WTC11 (cell line): ENCODE measurements at regions not wholly inside any gene's neighbourhood (a gene's known extent, or its start where the extent isn't known, plus 50 kb on each side); places are given as distances from the start of the nearest gene placed in this dataset.

Experiments used
- ATAC-seq: fragments of 200-7000 bp; cut with Tn5 transposase; 2 replicates; pipeline ENCODE4 v1.10.0; 2021; ENCODE audit warnings: mild to moderate bottlenecking, moderate library complexity
- CTCF ChIA-PET: fragments of 300-600 bp; sonication (Branson Sonifier 250); formaldehyde crosslinking; loops from one replicate; lab custom pipeline; 2021; ENCODE audit warnings: antibody characterized with exemption; lab: Charles Lee
- POLR2A ChIA-PET: fragments of 350-600 bp; sonication (Branson Sonifier 250); formaldehyde crosslinking; loops from one replicate; lab custom pipeline; 2021; ENCODE audit warnings: antibody characterized with exemption; lab: Charles Lee
- DNase-seq: peaks from one replicate; pipeline ENCODE4 v3.0.0; 2021; ENCODE audit warnings: low spot score
- H3K27ac Mint-ChIP-seq: 2 replicates; pipeline ENCODE4 v1.8.0; 2021; ENCODE audit warnings: mixed read lengths
- H3K27me3 Mint-ChIP-seq: 2 replicates; pipeline ENCODE4 v1.8.0; 2021; ENCODE audit warnings: low read depth, mild to moderate bottlenecking, moderate library complexity, mixed read lengths
- H3K36me3 Mint-ChIP-seq: 2 replicates; pipeline ENCODE4 v1.8.0; 2021; ENCODE audit warnings: mixed read lengths
- H3K4me1 Mint-ChIP-seq: 2 replicates; pipeline ENCODE4 v1.8.0; 2022; ENCODE audit warnings: mixed read lengths
- H3K4me3 Mint-ChIP-seq: 2 replicates; pipeline ENCODE4 v1.8.0; 2021; ENCODE audit warnings: mild to moderate bottlenecking, moderate library complexity, mixed read lengths
- H3K9me3 Mint-ChIP-seq: 2 replicates; pipeline ENCODE4 v1.8.0; 2021; ENCODE audit warnings: mixed read lengths
- CREM ChIP-seq: sonication (generic); formaldehyde crosslinking; IDR thresholded peaks from 2 replicates; pipeline ENCODE4 v1.8.1; 2022; ENCODE audit warnings: mild to moderate bottlenecking, missing genetic modification reagents, moderate library complexity
- EMX1 ChIP-seq: fragments of 250-450 bp; sonication (Bioruptor Pico); IDR thresholded peaks from 2 replicates; pipeline ENCODE4 v1.8.0; 2021; ENCODE audit warnings: mild to moderate bottlenecking
- GRHL2 ChIP-seq: fragments of 250-450 bp; sonication (Bioruptor Pico); IDR thresholded peaks from 2 replicates; pipeline ENCODE4 v1.8.0; 2022; ENCODE audit warnings: mild to moderate bottlenecking, moderate library complexity; ENCODE audit not compliant: insufficient replicate concordance, severe bottlenecking
- IRF2 ChIP-seq: sonication (generic); formaldehyde crosslinking; IDR thresholded peaks from 2 replicates; pipeline ENCODE4 v1.8.0; 2022; ENCODE audit warnings: low read depth, missing genetic modification reagents, borderline replicate concordance
- NFE2L1 ChIP-seq: sonication (generic); formaldehyde crosslinking; IDR thresholded peaks from 2 replicates; pipeline ENCODE4 v1.8.1; 2023; ENCODE audit warnings: missing genetic modification reagents
- SMAD3 ChIP-seq: sonication (generic); formaldehyde crosslinking; IDR thresholded peaks from 2 replicates; pipeline ENCODE4 v1.8.0; 2022; ENCODE audit warnings: missing genetic modification reagents, mild to moderate bottlenecking, borderline replicate concordance
- TEAD1 ChIP-seq: sonication (generic); formaldehyde crosslinking; IDR thresholded peaks from 2 replicates; pipeline ENCODE4 v1.8.0; 2022; ENCODE audit warnings: mild to moderate bottlenecking, missing genetic modification reagents
- TEAD4 ChIP-seq: sonication (generic); formaldehyde crosslinking; IDR thresholded peaks from 2 replicates; pipeline ENCODE4 v1.8.0; 2022; ENCODE audit warnings: mild to moderate bottlenecking, missing genetic modification reagents
- ZNF219 ChIP-seq: sonication (generic); formaldehyde crosslinking; IDR thresholded peaks from 2 replicates; pipeline ENCODE4 v1.8.0; 2023; ENCODE audit warnings: missing genetic modification reagents, mild to moderate bottlenecking, borderline replicate concordance
- ZNF396 ChIP-seq: fragments of 250-450 bp; sonication (Bioruptor Pico); IDR thresholded peaks from 2 replicates; pipeline ENCODE4 v1.8.0; 2021; ENCODE audit warnings: mild to moderate bottlenecking, moderate library complexity, borderline replicate concordance
- TF ChIP-seq, protein P1 (sequence below): sonication (generic); formaldehyde crosslinking; IDR thresholded peaks from 2 replicates; pipeline ENCODE4 v1.8.1; 2023; ENCODE audit warnings: mild to moderate bottlenecking, missing genetic modification reagents, borderline replicate concordance
- TF ChIP-seq, protein P2 (sequence below): fragments of 250-450 bp; sonication (Bioruptor Pico); IDR thresholded peaks from 2 replicates; pipeline ENCODE4 v2.1.2; 2022; ENCODE audit warnings: mild to moderate bottlenecking, moderate library complexity
- TF ChIP-seq, protein P3 (sequence below): fragments of 250-450 bp; sonication (Bioruptor Pico); IDR thresholded peaks from 2 replicates; pipeline ENCODE4 v1.9.0; 2021; ENCODE audit warnings: moderate library complexity, mild to moderate bottlenecking, inconsistent platforms, borderline replicate concordance
- TF ChIP-seq, protein P4 (sequence below): sonication (generic); formaldehyde crosslinking; IDR thresholded peaks from 2 replicates; pipeline ENCODE4 v1.8.1; 2023; ENCODE audit warnings: mild to moderate bottlenecking, missing genetic modification reagents
- TF ChIP-seq, protein P5 (sequence below): sonication (generic); formaldehyde crosslinking; conservative IDR thresholded peaks from 2 replicates; pipeline ENCODE4 v1.8.1; 2022; ENCODE audit warnings: mild to moderate bottlenecking, missing genetic modification reagents
- TF ChIP-seq, protein P6 (sequence below): sonication (generic); formaldehyde crosslinking; IDR thresholded peaks from 2 replicates; pipeline ENCODE4 v1.8.1; 2022; ENCODE audit warnings: mild to moderate bottlenecking, missing genetic modification reagents, moderate library complexity, borderline replicate concordance
- TF ChIP-seq, protein P7 (sequence below): sonication (generic); formaldehyde crosslinking; IDR thresholded peaks from 2 replicates; pipeline ENCODE4 v1.8.1; 2022; ENCODE audit warnings: missing genetic modification reagents, borderline replicate concordance
- TF ChIP-seq, protein P8 (sequence below): fragments of 250-450 bp; sonication (Bioruptor Pico); IDR thresholded peaks from 2 replicates; pipeline ENCODE4 v1.8.0; 2021; ENCODE audit warnings: mild to moderate bottlenecking
- TF ChIP-seq, protein P9 (sequence below): sonication (generic); formaldehyde crosslinking; IDR thresholded peaks from 2 replicates; pipeline ENCODE4 v1.8.1; 2022; ENCODE audit warnings: low read depth, mild to moderate bottlenecking, moderate library complexity, missing genetic modification reagents, borderline replicate concordance

DNA sequence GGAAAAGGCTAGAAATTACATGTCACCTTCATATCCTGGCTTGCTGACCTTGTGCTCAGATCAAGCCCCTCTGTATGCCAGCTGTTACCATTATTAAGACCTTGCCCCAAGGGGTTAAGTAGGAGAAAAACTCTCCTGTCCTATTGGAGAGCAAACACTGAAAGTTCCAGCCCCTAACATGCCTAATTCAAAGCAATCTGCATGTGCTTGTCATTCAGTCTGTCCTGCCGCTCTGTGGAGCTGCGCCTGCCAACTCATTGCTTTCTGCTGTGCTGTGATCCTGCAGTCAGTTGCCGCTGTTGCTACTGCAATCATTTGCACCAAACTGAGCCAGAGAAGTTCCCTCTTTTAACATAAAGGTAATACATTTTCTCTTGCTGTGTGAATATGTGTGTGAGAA, 113.4 kb downstream of the DISP1 start (continued):
- TF ChIP-seq, protein P1, sequence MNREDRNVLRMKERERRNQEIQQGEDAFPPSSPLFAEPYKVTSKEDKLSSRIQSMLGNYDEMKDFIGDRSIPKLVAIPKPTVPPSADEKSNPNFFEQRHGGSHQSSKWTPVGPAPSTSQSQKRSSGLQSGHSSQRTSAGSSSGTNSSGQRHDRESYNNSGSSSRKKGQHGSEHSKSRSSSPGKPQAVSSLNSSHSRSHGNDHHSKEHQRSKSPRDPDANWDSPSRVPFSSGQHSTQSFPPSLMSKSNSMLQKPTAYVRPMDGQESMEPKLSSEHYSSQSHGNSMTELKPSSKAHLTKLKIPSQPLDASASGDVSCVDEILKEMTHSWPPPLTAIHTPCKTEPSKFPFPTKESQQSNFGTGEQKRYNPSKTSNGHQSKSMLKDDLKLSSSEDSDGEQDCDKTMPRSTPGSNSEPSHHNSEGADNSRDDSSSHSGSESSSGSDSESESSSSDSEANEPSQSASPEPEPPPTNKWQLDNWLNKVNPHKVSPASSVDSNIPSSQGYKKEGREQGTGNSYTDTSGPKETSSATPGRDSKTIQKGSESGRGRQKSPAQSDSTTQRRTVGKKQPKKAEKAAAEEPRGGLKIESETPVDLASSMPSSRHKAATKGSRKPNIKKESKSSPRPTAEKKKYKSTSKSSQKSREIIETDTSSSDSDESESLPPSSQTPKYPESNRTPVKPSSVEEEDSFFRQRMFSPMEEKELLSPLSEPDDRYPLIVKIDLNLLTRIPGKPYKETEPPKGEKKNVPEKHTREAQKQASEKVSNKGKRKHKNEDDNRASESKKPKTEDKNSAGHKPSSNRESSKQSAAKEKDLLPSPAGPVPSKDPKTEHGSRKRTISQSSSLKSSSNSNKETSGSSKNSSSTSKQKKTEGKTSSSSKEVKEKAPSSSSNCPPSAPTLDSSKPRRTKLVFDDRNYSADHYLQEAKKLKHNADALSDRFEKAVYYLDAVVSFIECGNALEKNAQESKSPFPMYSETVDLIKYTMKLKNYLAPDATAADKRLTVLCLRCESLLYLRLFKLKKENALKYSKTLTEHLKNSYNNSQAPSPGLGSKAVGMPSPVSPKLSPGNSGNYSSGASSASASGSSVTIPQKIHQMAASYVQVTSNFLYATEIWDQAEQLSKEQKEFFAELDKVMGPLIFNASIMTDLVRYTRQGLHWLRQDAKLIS (CRISPR knock-in tag) = no peak
- TF ChIP-seq, protein P2, sequence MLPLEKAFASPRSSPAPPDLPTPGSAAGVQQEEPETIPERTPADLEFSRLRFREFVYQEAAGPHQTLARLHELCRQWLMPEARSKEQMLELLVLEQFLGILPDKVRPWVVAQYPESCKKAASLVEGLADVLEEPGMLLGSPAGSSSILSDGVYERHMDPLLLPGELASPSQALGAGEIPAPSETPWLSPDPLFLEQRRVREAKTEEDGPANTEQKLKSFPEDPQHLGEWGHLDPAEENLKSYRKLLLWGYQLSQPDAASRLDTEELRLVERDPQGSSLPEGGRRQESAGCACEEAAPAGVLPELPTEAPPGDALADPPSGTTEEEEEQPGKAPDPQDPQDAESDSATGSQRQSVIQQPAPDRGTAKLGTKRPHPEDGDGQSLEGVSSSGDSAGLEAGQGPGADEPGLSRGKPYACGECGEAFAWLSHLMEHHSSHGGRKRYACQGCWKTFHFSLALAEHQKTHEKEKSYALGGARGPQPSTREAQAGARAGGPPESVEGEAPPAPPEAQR (CRISPR knock-in tag) = no peak
- TF ChIP-seq, protein P3, sequence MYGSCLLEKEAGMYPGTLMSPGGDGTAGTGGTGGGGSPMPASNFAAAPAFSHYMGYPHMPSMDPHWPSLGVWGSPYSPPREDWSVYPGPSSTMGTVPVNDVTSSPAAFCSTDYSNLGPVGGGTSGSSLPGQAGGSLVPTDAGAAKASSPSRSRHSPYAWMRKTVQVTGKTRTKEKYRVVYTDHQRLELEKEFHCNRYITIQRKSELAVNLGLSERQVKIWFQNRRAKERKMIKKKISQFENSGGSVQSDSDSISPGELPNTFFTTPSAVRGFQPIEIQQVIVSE (CRISPR knock-in tag) = no peak
- TF ChIP-seq SMAD3 (CRISPR knock-in tag) (no peak), TEAD1 (CRISPR knock-in tag) (peak; percentile 52; the same call in 1 of the 2 replicates), IRF2 (CRISPR knock-in tag) (no peak), NFE2L1 (0 out of 2 replicates have a peak, but pooled peaks have one; percentile 15), ZNF396 (CRISPR knock-in tag) (no peak), GRHL2 (CRISPR knock-in tag) (no peak)
- TF ChIP-seq, protein P4, sequence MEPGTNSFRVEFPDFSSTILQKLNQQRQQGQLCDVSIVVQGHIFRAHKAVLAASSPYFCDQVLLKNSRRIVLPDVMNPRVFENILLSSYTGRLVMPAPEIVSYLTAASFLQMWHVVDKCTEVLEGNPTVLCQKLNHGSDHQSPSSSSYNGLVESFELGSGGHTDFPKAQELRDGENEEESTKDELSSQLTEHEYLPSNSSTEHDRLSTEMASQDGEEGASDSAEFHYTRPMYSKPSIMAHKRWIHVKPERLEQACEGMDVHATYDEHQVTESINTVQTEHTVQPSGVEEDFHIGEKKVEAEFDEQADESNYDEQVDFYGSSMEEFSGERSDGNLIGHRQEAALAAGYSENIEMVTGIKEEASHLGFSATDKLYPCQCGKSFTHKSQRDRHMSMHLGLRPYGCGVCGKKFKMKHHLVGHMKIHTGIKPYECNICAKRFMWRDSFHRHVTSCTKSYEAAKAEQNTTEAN (CRISPR knock-in tag) = no peak
- TF ChIP-seq, protein P5, sequence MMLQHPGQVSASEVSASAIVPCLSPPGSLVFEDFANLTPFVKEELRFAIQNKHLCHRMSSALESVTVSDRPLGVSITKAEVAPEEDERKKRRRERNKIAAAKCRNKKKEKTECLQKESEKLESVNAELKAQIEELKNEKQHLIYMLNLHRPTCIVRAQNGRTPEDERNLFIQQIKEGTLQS (CRISPR knock-in tag) = no peak

DNA sequence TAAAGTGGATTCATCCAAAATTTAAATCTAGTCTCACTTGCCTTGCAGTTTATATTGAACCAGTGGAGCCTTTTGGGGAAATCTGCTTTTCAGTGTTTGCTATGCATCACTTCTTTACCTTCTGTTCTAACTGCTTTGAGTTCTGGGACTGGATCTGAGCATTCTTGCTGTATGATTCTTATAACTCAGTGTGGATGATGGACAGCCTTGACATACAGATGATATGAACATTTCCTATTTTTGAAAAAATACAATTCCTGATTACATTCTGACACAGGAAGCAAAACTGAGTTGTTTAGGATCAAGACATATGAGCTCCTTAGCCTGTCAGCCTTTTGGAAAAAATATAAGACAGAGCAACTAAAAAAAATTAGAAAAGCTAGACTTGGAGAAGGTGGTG, 115.2 kb downstream of the DISP1 start:
- TF ChIP-seq GRHL2 (CRISPR knock-in tag) = no peak
- no peak for TF ChIP-seq EMX1 (CRISPR knock-in tag)
- TF ChIP-seq, protein P6, sequence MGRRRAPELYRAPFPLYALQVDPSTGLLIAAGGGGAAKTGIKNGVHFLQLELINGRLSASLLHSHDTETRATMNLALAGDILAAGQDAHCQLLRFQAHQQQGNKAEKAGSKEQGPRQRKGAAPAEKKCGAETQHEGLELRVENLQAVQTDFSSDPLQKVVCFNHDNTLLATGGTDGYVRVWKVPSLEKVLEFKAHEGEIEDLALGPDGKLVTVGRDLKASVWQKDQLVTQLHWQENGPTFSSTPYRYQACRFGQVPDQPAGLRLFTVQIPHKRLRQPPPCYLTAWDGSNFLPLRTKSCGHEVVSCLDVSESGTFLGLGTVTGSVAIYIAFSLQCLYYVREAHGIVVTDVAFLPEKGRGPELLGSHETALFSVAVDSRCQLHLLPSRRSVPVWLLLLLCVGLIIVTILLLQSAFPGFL = no peak
- TF ChIP-seq, all 79 proteins: peak for 0
- Mint-ChIP-seq H3K27me3 (no peaks in the 10 kb centered on the region), H3K4me1 (peaks cover 42% of the 10 kb centered on the region), H3K9me3 (no peaks in the 10 kb centered on the region), H3K4me3 (no peak overlapping the region), H3K27ac (no peak overlapping the region), H3K36me3 (no peaks in the 10 kb centered on the region)
- ATAC-seq = no peak
- DNase-seq = no peak
- ChIA-PET POLR2A (no interaction called here), CTCF (interaction anchor here (0.6 kb wide), 2 partner anchors 357 to 738 kb away, joined by 3 read pairs; no protein-coding TSS in a partner anchor)

DNA sequence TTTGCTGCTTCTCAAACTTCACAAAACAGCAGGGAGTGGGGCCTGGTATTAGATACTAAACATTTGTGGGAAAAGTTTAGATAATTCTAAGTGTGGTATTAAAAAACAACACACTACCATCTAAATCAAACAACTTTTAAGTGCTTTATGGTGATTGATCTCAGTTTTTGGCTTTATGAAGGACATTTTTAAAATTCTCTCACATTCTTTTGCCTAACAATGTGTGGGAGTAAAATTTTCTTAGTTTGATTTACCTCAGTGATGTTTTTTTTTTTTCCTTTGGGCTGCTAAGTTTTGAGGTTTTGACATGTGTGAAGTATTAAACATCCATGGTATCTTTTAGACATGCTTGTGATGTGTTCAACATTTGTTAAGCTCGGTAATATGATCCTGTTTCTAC, 116.2 kb downstream of the DISP1 start:
- H3K4me1 Mint-ChIP-seq = peaks cover 35% of the 10 kb centered on the region
- ATAC-seq (no peak), DNase-seq (no peak)
- H3K36me3 Mint-ChIP-seq = no peaks in the 10 kb centered on the region
- H3K9me3 Mint-ChIP-seq = no peaks in the 10 kb centered on the region
- no peaks in the 10 kb centered on the region for H3K27me3 Mint-ChIP-seq
- no peak overlapping the region for H3K27ac Mint-ChIP-seq
- no peak overlapping the region for H3K4me3 Mint-ChIP-seq
- ChIA-PET CTCF (no interaction called here), POLR2A (no interaction called here)
- TF ChIP-seq CREM (CRISPR knock-in tag) (no peak), TEAD4 (CRISPR knock-in tag) (no peak), ZNF219 (CRISPR knock-in tag) (no peak)
- TF ChIP-seq, protein P7, sequence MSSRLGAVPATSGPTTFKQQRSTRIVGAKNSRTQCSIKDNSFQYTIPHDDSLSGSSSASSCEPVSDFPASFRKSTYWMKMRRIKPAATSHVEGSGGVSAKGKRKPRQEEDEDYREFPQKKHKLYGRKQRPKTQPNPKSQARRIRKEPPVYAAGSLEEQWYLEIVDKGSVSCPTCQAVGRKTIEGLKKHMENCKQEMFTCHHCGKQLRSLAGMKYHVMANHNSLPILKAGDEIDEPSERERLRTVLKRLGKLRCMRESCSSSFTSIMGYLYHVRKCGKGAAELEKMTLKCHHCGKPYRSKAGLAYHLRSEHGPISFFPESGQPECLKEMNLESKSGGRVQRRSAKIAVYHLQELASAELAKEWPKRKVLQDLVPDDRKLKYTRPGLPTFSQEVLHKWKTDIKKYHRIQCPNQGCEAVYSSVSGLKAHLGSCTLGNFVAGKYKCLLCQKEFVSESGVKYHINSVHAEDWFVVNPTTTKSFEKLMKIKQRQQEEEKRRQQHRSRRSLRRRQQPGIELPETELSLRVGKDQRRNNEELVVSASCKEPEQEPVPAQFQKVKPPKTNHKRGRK (CRISPR knock-in tag) = no peak
- TF ChIP-seq, protein P8, sequence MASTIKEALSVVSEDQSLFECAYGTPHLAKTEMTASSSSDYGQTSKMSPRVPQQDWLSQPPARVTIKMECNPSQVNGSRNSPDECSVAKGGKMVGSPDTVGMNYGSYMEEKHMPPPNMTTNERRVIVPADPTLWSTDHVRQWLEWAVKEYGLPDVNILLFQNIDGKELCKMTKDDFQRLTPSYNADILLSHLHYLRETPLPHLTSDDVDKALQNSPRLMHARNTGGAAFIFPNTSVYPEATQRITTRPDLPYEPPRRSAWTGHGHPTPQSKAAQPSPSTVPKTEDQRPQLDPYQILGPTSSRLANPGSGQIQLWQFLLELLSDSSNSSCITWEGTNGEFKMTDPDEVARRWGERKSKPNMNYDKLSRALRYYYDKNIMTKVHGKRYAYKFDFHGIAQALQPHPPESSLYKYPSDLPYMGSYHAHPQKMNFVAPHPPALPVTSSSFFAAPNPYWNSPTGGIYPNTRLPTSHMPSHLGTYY (CRISPR knock-in tag) = no peak
- TF ChIP-seq, protein P9, sequence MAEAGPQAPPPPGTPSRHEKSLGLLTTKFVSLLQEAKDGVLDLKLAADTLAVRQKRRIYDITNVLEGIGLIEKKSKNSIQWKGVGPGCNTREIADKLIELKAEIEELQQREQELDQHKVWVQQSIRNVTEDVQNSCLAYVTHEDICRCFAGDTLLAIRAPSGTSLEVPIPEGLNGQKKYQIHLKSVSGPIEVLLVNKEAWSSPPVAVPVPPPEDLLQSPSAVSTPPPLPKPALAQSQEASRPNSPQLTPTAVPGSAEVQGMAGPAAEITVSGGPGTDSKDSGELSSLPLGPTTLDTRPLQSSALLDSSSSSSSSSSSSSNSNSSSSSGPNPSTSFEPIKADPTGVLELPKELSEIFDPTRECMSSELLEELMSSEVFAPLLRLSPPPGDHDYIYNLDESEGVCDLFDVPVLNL (CRISPR knock-in tag) = no peak
